Glutamatergic neuron (in vitro differentiated cells): ENCODE measurements at regions not wholly inside any gene's neighbourhood (a gene's known extent, or its start where the extent isn't known, plus 50 kb on each side); places are given as distances from the start of the nearest gene placed in this dataset.

Experiments
- DNase-seq: peaks from one replicate; pipeline ENCODE4 v3.0.0; 2022
- H3K27ac Mint-ChIP-seq: one replicate; pipeline ENCODE4 v1.8.0; 2020; ENCODE audit warnings: mild to moderate bottlenecking, mixed read lengths, inconsistent platforms; ENCODE audit not compliant: unreplicated experiment
- H3K27me3 Mint-ChIP-seq: one replicate; pipeline ENCODE4 v1.8.0; 2020; ENCODE audit warnings: mild to moderate bottlenecking, moderate library complexity, mixed read lengths, inconsistent platforms; ENCODE audit not compliant: unreplicated experiment
- H3K36me3 Mint-ChIP-seq: one replicate; pipeline ENCODE4 v1.8.0; 2020; ENCODE audit warnings: mild to moderate bottlenecking, mixed read lengths, inconsistent platforms; ENCODE audit not compliant: unreplicated experiment
- H3K4me1 Mint-ChIP-seq: one replicate; pipeline ENCODE4 v1.8.0; 2020; ENCODE audit warnings: mild to moderate bottlenecking, low read depth, mixed read lengths, inconsistent platforms; ENCODE audit not compliant: unreplicated experiment
- H3K4me3 Mint-ChIP-seq: one replicate; pipeline ENCODE4 v1.8.0; 2020; ENCODE audit warnings: mild to moderate bottlenecking, mixed read lengths, inconsistent platforms; ENCODE audit not compliant: unreplicated experiment
- H3K9me3 Mint-ChIP-seq: one replicate; pipeline ENCODE4 v1.8.0; 2020; ENCODE audit warnings: mild to moderate bottlenecking, moderate library complexity, mixed read lengths, inconsistent platforms; ENCODE audit not compliant: unreplicated experiment
- CTCF ChIP-seq: fragments of 200-600 bp; sonication (generic); IDR thresholded peaks from one replicate; pipeline ENCODE4 v1.5.0; 2021; ENCODE audit not compliant: partially characterized antibody, unreplicated experiment

GRCh38 chr13:80860845-80861244, 519.9 kb upstream of the SPRY2 start:
- peaks cover 2% of the 10 kb centered on the region for H3K9me3 Mint-ChIP-seq
- H3K27me3 Mint-ChIP-seq = no peaks in the 10 kb centered on the region
- H3K36me3 Mint-ChIP-seq = no peaks in the 10 kb centered on the region
- H3K27ac Mint-ChIP-seq = no peak overlapping the region
- no peak for DNase-seq
- no peaks in the 10 kb centered on the region for H3K4me1 Mint-ChIP-seq
- TF ChIP-seq CTCF = no peak
- no peak overlapping the region for H3K4me3 Mint-ChIP-seq

GRCh38 chr13:80858131-80858530, 517.2 kb upstream of the SPRY2 start:
- no peaks in the 10 kb centered on the region for H3K4me1 Mint-ChIP-seq
- H3K9me3 Mint-ChIP-seq = peaks cover 2% of the 10 kb centered on the region
- H3K36me3 Mint-ChIP-seq = no peaks in the 10 kb centered on the region
- no peak overlapping the region for H3K4me3 Mint-ChIP-seq
- H3K27me3 Mint-ChIP-seq = peaks cover 1% of the 10 kb centered on the region
- no peak for TF ChIP-seq CTCF
- DNase-seq = no peak
- H3K27ac Mint-ChIP-seq = no peak overlapping the region

GRCh38 chr13:80857321-80857720, 516.4 kb upstream of the SPRY2 start:
- no peak for DNase-seq
- Mint-ChIP-seq H3K9me3 (no peaks in the 10 kb centered on the region), H3K27me3 (peaks cover 1% of the 10 kb centered on the region), H3K4me3 (no peak overlapping the region), H3K27ac (no peak overlapping the region), H3K36me3 (no peaks in the 10 kb centered on the region), H3K4me1 (no peaks in the 10 kb centered on the region)
- TF ChIP-seq CTCF = no peak

GRCh38 chr13:80850771-80851170, 509.8 kb upstream of the SPRY2 start:
- Mint-ChIP-seq H3K36me3 (no peaks in the 10 kb centered on the region), H3K4me3 (no peak overlapping the region), H3K27me3 (peaks cover 3% of the 10 kb centered on the region), H3K9me3 (no peaks in the 10 kb centered on the region), H3K4me1 (no peaks in the 10 kb centered on the region), H3K27ac (no peak overlapping the region)
- no peak for TF ChIP-seq CTCF
- no peak for DNase-seq

GRCh38 chr13:80844164-80844563, 503.2 kb upstream of the SPRY2 start:
- no peak for TF ChIP-seq CTCF

More at GRCh38 chr13:80844164-80844563, 503.2 kb upstream of the SPRY2 start:
- Mint-ChIP-seq H3K36me3 (no peaks in the 10 kb centered on the region), H3K27ac (no peak overlapping the region), H3K4me1 (no peaks in the 10 kb centered on the region), H3K9me3 (no peaks in the 10 kb centered on the region), H3K4me3 (no peak overlapping the region), H3K27me3 (no peaks in the 10 kb centered on the region)
- no peak for DNase-seq
